PC-3 (cell line): ENCODE measurements at regions not wholly inside any gene's neighbourhood (a gene's known extent, or its start where the extent isn't known, plus 50 kb on each side); places are given as distances from the start of the nearest gene placed in this dataset.

Source experiments
- EZH2 ChIP-seq: fragments of 300-600 bp; sonication (generic); IDR thresholded peaks from one replicate; pipeline ENCODE4 v1.6.1; 2017; ENCODE audit warnings: antibody characterized with exemption, mild to moderate bottlenecking, low read length; ENCODE audit not compliant: unreplicated experiment
- EZH2phosphoT487 ChIP-seq: fragments of 300-600 bp; sonication (generic); IDR thresholded peaks from 2 replicates; pipeline ENCODE4 v1.6.1; 2018; ENCODE audit warnings: mild to moderate bottlenecking, antibody characterized with exemption, low read length, borderline replicate concordance
- TF ChIP-seq, protein P1 (sequence below): fragments of 300-600 bp; sonication (generic); conservative IDR thresholded peaks from 2 replicates; pipeline ENCODE4 v1.5.1; 2017; ENCODE audit warnings: antibody characterized with exemption, low read depth, mild to moderate bottlenecking, low read length

DNA sequence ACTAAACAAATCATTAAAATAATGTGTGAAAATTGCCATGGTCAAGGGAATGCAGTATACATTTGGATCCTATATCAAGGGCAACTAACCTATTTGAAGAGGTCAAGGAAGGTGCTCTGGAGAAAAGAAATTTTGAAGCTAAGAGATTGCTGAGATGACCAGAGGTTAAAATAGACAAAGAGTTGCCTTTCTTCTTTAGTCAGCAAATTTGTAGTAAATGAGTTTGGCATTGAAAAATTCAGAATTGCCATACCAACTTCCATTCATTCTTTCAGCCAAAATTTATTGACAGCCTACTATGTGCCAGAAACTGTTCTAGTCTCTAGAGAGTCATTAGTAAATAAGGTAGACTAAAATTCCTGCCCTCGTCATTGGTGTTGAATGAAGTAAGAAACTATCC is 396.2 kb downstream of the BCL11A start:
- TF ChIP-seq EZH2phosphoT487 (no peak), EZH2 (no peak)
- TF ChIP-seq, protein P1, sequence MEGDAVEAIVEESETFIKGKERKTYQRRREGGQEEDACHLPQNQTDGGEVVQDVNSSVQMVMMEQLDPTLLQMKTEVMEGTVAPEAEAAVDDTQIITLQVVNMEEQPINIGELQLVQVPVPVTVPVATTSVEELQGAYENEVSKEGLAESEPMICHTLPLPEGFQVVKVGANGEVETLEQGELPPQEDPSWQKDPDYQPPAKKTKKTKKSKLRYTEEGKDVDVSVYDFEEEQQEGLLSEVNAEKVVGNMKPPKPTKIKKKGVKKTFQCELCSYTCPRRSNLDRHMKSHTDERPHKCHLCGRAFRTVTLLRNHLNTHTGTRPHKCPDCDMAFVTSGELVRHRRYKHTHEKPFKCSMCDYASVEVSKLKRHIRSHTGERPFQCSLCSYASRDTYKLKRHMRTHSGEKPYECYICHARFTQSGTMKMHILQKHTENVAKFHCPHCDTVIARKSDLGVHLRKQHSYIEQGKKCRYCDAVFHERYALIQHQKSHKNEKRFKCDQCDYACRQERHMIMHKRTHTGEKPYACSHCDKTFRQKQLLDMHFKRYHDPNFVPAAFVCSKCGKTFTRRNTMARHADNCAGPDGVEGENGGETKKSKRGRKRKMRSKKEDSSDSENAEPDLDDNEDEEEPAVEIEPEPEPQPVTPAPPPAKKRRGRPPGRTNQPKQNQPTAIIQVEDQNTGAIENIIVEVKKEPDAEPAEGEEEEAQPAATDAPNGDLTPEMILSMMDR: no peak
